Neural progenitor cell (in vitro differentiated cells): ENCODE measurements at regions not wholly inside any gene's neighbourhood (a gene's known extent, or its start where the extent isn't known, plus 50 kb on each side); places are given as distances from the start of the nearest gene placed in this dataset.

Source experiments
- EZH2 ChIP-seq: fragments of 200-600 bp; sonication (generic); IDR thresholded peaks from 2 replicates; pipeline ENCODE4 v1.6.1; 2017; ENCODE audit warnings: antibody characterized with exemption, mild to moderate bottlenecking, moderate library complexity
- EZH2phosphoT487 ChIP-seq: fragments of 200-600 bp; sonication (generic); IDR thresholded peaks from 2 replicates; pipeline ENCODE4 v1.6.1; 2017; ENCODE audit warnings: antibody characterized with exemption
- TF ChIP-seq, protein P1 (sequence below): fragments of 200-600 bp; sonication (generic); IDR thresholded peaks from 2 replicates; pipeline ENCODE4 v1.5.1; 2017; ENCODE audit warnings: antibody characterized with exemption, mild to moderate bottlenecking

DNA sequence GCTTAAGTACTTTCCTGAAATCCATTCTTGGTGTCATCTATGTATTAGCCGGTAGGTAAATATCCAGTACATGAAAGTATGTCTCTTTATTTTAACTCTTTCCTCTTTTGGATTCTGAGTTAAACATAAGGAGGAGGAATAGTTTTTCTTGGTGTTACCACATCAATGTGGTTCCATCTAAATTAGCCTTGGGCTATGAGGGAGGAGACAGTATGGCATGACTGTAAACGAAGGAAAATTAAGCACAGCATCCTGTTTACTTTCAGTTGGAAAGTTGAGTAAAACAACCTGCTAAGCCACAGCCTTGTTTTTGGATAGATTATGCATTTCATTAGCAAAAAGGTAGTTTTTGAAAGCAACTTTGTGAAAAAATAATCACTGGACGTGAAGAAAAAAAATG lies 693.0 kb upstream of the SOX9 start:
- TF ChIP-seq, protein P1, sequence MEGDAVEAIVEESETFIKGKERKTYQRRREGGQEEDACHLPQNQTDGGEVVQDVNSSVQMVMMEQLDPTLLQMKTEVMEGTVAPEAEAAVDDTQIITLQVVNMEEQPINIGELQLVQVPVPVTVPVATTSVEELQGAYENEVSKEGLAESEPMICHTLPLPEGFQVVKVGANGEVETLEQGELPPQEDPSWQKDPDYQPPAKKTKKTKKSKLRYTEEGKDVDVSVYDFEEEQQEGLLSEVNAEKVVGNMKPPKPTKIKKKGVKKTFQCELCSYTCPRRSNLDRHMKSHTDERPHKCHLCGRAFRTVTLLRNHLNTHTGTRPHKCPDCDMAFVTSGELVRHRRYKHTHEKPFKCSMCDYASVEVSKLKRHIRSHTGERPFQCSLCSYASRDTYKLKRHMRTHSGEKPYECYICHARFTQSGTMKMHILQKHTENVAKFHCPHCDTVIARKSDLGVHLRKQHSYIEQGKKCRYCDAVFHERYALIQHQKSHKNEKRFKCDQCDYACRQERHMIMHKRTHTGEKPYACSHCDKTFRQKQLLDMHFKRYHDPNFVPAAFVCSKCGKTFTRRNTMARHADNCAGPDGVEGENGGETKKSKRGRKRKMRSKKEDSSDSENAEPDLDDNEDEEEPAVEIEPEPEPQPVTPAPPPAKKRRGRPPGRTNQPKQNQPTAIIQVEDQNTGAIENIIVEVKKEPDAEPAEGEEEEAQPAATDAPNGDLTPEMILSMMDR = no peak
- no peak for TF ChIP-seq EZH2
- no peak for TF ChIP-seq EZH2phosphoT487
